ENCODE measurements at regions not wholly inside any gene's neighbourhood (a gene's known extent, or its start where the extent isn't known, plus 50 kb on each side); places are given as distances from the start of the nearest gene placed in this dataset.
A peak's percentile ranks its signal among the peaks of the same experiment; 100 is the strongest.

- DNase-seq (no peak), ATAC-seq (no peak)
- 65% methylated on average over 2 of the region's 2 CpGs for WGBS
- intact Hi-C loops (cut with DNase I), result no loop called here
- Histone ChIP-seq H3K27me3 (ENCODE audit: control insufficient read depth, insufficient read depth) (no peaks in the 10 kb centered on the region), H3K4me3 (ENCODE audit: low read length) (no peak overlapping the region), H3K4me1 (ENCODE audit: control insufficient read depth, insufficient read depth, low read length) (no peaks in the 10 kb centered on the region), H3K27ac (ENCODE audit: low read length) (no peak overlapping the region), H3K9me3 (ENCODE audit: control insufficient read depth, low read length) (no peaks in the 10 kb centered on the region)
Measured at GRCh38 chrY:17045124-17045523, 834.9 kb downstream of the CDY2B start.

GRCh38 chrY:17044723-17045122, 835.3 kb downstream of the CDY2B start:
- H3K9me3 ChIP-seq (ENCODE audit: control insufficient read depth, low read length), result no peaks in the 10 kb centered on the region
- no peak overlapping the region for H3K27ac ChIP-seq (ENCODE audit: low read length)
- WGBS, result 62% methylated on average over 4 of the region's 4 CpGs
- no peaks in the 10 kb centered on the region for H3K27me3 ChIP-seq (ENCODE audit: control insufficient read depth, insufficient read depth)
- H3K4me3 ChIP-seq (ENCODE audit: low read length), result no peak overlapping the region
- intact Hi-C loops (cut with DNase I), result no loop called here
- no peak for DNase-seq
- ATAC-seq, result no peak
- no peaks in the 10 kb centered on the region for H3K4me1 ChIP-seq (ENCODE audit: control insufficient read depth, insufficient read depth, low read length)

GRCh38 chrY:17044272-17044671, 835.7 kb downstream of the CDY2B start:
- Histone ChIP-seq H3K4me3 (ENCODE audit: low read length) (no peak overlapping the region), H3K27ac (ENCODE audit: low read length) (no peak overlapping the region), H3K9me3 (ENCODE audit: control insufficient read depth, low read length) (no peaks in the 10 kb centered on the region), H3K4me1 (ENCODE audit: control insufficient read depth, insufficient read depth, low read length) (no peaks in the 10 kb centered on the region), H3K27me3 (ENCODE audit: control insufficient read depth, insufficient read depth) (no peaks in the 10 kb centered on the region)
- 53% methylated on average over 3 of the region's 3 CpGs for WGBS
- DNase-seq (no peak), ATAC-seq (no peak)
- intact Hi-C loops (cut with DNase I), result no loop called here

- 86% methylated on average over 2 of the region's 2 CpGs for WGBS
- Histone ChIP-seq H3K4me1 (ENCODE audit: control insufficient read depth, insufficient read depth, low read length) (no peaks in the 10 kb centered on the region), H3K27ac (ENCODE audit: low read length) (no peak overlapping the region), H3K4me3 (ENCODE audit: low read length) (no peak overlapping the region), H3K27me3 (ENCODE audit: control insufficient read depth, insufficient read depth) (no peaks in the 10 kb centered on the region), H3K9me3 (ENCODE audit: control insufficient read depth, low read length) (no peaks in the 10 kb centered on the region)
- intact Hi-C loops (cut with DNase I), result no loop called here
- ATAC-seq, result no peak
- no peak for DNase-seq
Measured at GRCh38 chrY:17038439-17038838, 841.6 kb downstream of the CDY2B start.

- intact Hi-C loops (cut with DNase I), result no loop called here
- H3K4me3 ChIP-seq (ENCODE audit: low read length), result no peak overlapping the region
- 83% methylated on average over 3 of the region's 3 CpGs for WGBS
- no peaks in the 10 kb centered on the region for H3K4me1 ChIP-seq (ENCODE audit: control insufficient read depth, insufficient read depth, low read length)
- H3K27me3 ChIP-seq (ENCODE audit: control insufficient read depth, insufficient read depth), result no peaks in the 10 kb centered on the region
- no peaks in the 10 kb centered on the region for H3K9me3 ChIP-seq (ENCODE audit: control insufficient read depth, low read length)
- no peak overlapping the region for H3K27ac ChIP-seq (ENCODE audit: low read length)
- no peak for DNase-seq
- peak in 1 of 2 donors; percentile 76 for ATAC-seq
Measured at GRCh38 chrY:17018126-17018525, 861.9 kb downstream of the CDY2B start.

- intact Hi-C loops (cut with DNase I), result no loop called here
- WGBS, result 76% methylated on average over 2 of the region's 2 CpGs
- no peak overlapping the region for H3K4me3 ChIP-seq (ENCODE audit: low read length)
- DNase-seq, result no peak
- H3K9me3 ChIP-seq (ENCODE audit: control insufficient read depth, low read length), result no peaks in the 10 kb centered on the region
- ATAC-seq, result no peak
- no peaks in the 10 kb centered on the region for H3K4me1 ChIP-seq (ENCODE audit: control insufficient read depth, insufficient read depth, low read length)
- no peaks in the 10 kb centered on the region for H3K27me3 ChIP-seq (ENCODE audit: control insufficient read depth, insufficient read depth)
- H3K27ac ChIP-seq (ENCODE audit: low read length), result no peak overlapping the region
Measured at GRCh38 chrY:16993551-16993950, 886.5 kb downstream of the CDY2B start.

- H3K27me3 ChIP-seq (ENCODE audit: control insufficient read depth, insufficient read depth), result no peaks in the 10 kb centered on the region
- DNase-seq, result no peak
- no peaks in the 10 kb centered on the region for H3K4me1 ChIP-seq (ENCODE audit: control insufficient read depth, insufficient read depth, low read length)
- no peaks in the 10 kb centered on the region for H3K9me3 ChIP-seq (ENCODE audit: control insufficient read depth, low read length)
- no peak overlapping the region for H3K4me3 ChIP-seq (ENCODE audit: low read length)
- intact Hi-C loops (cut with DNase I), result no loop called here
- no peak for ATAC-seq
- no peak overlapping the region for H3K27ac ChIP-seq (ENCODE audit: low read length)
- WGBS, result 59% methylated on average over 1 of the region's 1 CpG
Measured at GRCh38 chrY:16981776-16982175, 898.2 kb downstream of the CDY2B start.

- Histone ChIP-seq H3K9me3 (ENCODE audit: control insufficient read depth, low read length) (no peaks in the 10 kb centered on the region), H3K27me3 (ENCODE audit: control insufficient read depth, insufficient read depth) (no peaks in the 10 kb centered on the region), H3K4me1 (ENCODE audit: control insufficient read depth, insufficient read depth, low read length) (no peaks in the 10 kb centered on the region), H3K4me3 (ENCODE audit: low read length) (no peak overlapping the region), H3K27ac (ENCODE audit: low read length) (no peak overlapping the region)
- ATAC-seq (no peak), DNase-seq (no peak)
- intact Hi-C loops (cut with DNase I), result no loop called here
- 92% methylated on average over 6 of the region's 6 CpGs for WGBS
Measured at GRCh38 chrY:16959071-16959470, 920.9 kb downstream of the CDY2B start.

GRCh38 chrY:16947221-16947620, 932.8 kb downstream of the CDY2B start:
- Histone ChIP-seq H3K9me3 (ENCODE audit: control insufficient read depth, low read length) (no peaks in the 10 kb centered on the region), H3K27me3 (ENCODE audit: control insufficient read depth, insufficient read depth) (no peaks in the 10 kb centered on the region), H3K27ac (ENCODE audit: low read length) (no peak overlapping the region), H3K4me1 (ENCODE audit: control insufficient read depth, insufficient read depth, low read length) (no peaks in the 10 kb centered on the region), H3K4me3 (ENCODE audit: low read length) (no peak overlapping the region)
- ATAC-seq (no peak), DNase-seq (no peak)
- WGBS, result 56% methylated on average over 1 of the region's 1 CpG
- intact Hi-C loops (cut with DNase I), result no loop called here
